ENCODE measurements at regions not wholly inside any gene's neighbourhood (a gene's known extent, or its start where the extent isn't known, plus 50 kb on each side); places are given as distances from the start of the nearest gene placed in this dataset.

GRCh38 chr5:57658018-57658417 lies 175.4 kb upstream of the ACTBL2 start:
- no peak for TF ChIP-seq EZH2 (IDR thresholded peaks at IDR 0.05)
- no peak for TF ChIP-seq POLR2AphosphoS5 (IDR thresholded peaks at IDR 0.05; ENCODE audit: borderline replicate concordance, low read depth, low read length)
- no peak for TF ChIP-seq FOXP2 (optimal IDR thresholded peaks at IDR 0.05; ENCODE audit: control extremely low read depth, extremely low read length, insufficient read depth)

All from SK-N-MC (cell line).